Gastroesophageal sphincter (tissue), 3 donors: ENCODE measurements at regions not wholly inside any gene's neighbourhood (a gene's known extent, or its start where the extent isn't known, plus 50 kb on each side); places are given as distances from the start of the nearest gene placed in this dataset.

Source experiments
- POLR2AphosphoS5 ChIP-seq: sonication (generic); formaldehyde crosslinking; IDR thresholded peaks from one replicate; pipeline ENCODE4 v1.6.1; 2017; ENCODE audit warnings: antibody characterized with exemption
- TF ChIP-seq, protein P1 (sequence below), 4 experiments: fragments of 200-600 bp in 2 of 4; fragments of 450-650 bp in 2 of 4; sonication (generic) in 1 of 4; IDR thresholded peaks; one replicate each; pipeline ENCODE4 v1.5.1; 2017 to 2019; ENCODE audit warnings: antibody characterized with exemption in 4 of 4, mild to moderate bottlenecking in 2 of 4, moderate library complexity in 2 of 4

DNA sequence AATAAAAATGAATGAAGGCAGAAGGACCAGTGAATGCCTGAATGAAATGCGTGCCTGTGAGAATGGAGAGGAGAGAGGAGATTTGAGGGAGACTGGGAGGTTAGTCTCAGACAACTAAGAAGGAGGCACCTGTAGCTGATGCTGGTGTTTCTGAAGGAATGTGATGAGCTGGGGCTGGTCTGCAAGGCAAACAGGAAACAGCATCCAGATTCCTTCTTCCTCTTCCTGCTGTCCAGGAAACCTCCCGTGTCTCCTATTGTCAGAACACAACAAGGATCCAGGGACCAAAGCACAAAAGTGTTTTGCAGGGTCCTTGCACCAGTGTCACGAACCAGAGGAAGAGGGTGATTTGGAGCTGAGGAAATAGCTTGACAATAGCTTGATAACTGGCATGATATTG lies 50.4 kb upstream of the TAB2 start:
- no peak for TF ChIP-seq POLR2AphosphoS5
- TF ChIP-seq, protein P1, sequence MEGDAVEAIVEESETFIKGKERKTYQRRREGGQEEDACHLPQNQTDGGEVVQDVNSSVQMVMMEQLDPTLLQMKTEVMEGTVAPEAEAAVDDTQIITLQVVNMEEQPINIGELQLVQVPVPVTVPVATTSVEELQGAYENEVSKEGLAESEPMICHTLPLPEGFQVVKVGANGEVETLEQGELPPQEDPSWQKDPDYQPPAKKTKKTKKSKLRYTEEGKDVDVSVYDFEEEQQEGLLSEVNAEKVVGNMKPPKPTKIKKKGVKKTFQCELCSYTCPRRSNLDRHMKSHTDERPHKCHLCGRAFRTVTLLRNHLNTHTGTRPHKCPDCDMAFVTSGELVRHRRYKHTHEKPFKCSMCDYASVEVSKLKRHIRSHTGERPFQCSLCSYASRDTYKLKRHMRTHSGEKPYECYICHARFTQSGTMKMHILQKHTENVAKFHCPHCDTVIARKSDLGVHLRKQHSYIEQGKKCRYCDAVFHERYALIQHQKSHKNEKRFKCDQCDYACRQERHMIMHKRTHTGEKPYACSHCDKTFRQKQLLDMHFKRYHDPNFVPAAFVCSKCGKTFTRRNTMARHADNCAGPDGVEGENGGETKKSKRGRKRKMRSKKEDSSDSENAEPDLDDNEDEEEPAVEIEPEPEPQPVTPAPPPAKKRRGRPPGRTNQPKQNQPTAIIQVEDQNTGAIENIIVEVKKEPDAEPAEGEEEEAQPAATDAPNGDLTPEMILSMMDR (IDR thresholded peaks at IDR 0.05), result no peak
